Panc1 (cell line): ENCODE measurements at regions not wholly inside any gene's neighbourhood (a gene's known extent, or its start where the extent isn't known, plus 50 kb on each side); places are given as distances from the start of the nearest gene placed in this dataset.

Experiments used
- ATAC-seq: fragments of 200-7000 bp; cut with Tn5 transposase; 2 replicates; pipeline ENCODE4 v1.9.1; 2020; ENCODE audit warnings: mild to moderate bottlenecking, moderate library complexity
- BruUV-seq: library from RNA; stranded (reverse); fragments of 400-500 nt; replicated peaks from 2 replicates; lab custom pipeline; 2021; lab: Mats Ljungman, UMichigan
- CTCF ChIA-PET: fragments of 300-600 bp; sonication (Branson Sonifier 250); formaldehyde crosslinking; loops from one replicate; lab custom pipeline; 2022; ENCODE audit warnings: antibody characterized with exemption; lab: Charles Lee
- POLR2A ChIA-PET: fragments of 300-600 bp; sonication (Branson Sonifier 250); formaldehyde crosslinking; loops from one replicate; lab custom pipeline; 2022; ENCODE audit warnings: antibody characterized with exemption; lab: Charles Lee
- DNase-seq: peaks from one replicate; pipeline ENCODE4 v3.0.0-alpha.2; 2010; ENCODE audit warnings: low read depth, low spot score
- H3K27ac ChIP-seq: 2 replicates; pipeline ENCODE4 v1.5.1; 2011; ENCODE audit warnings: mild to moderate bottlenecking, low read length, inconsistent platforms
- H3K27me3 ChIP-seq: fragments of 200-500 bp; sonication (Bioruptor generic); 2 replicates; pipeline ENCODE4 v1.6.0; 2014; ENCODE audit warnings: low read length, inconsistent platforms; ENCODE audit not compliant: control insufficient read depth, insufficient read depth
- H3K36me3 ChIP-seq: fragments of 200-500 bp; sonication (Bioruptor generic); 2 replicates; pipeline ENCODE4 v1.5.1; 2014; ENCODE audit warnings: inconsistent platforms, mild to moderate bottlenecking, low read length, moderate library complexity; ENCODE audit not compliant: control insufficient read depth, insufficient read depth
- H3K4me1 ChIP-seq: 2 replicates; pipeline ENCODE4 v1.5.1; 2011; ENCODE audit warnings: inconsistent platforms, mild to moderate bottlenecking, low read length, moderate library complexity; ENCODE audit not compliant: control insufficient read depth, insufficient read depth
- H3K4me3 ChIP-seq, 2 experiments: 2 replicates each; pipeline ENCODE4 v1.5.1; 2011 to 2012; ENCODE audit warnings: low read depth in 2 of 2, low read length in 2 of 2, mild to moderate bottlenecking in 2 of 2, inconsistent platforms in 1 of 2, moderate library complexity in 1 of 2
- H3K9me3 ChIP-seq: fragments of 200-500 bp; sonication (Bioruptor generic); 2 replicates; pipeline ENCODE4 v1.5.1; 2014; ENCODE audit warnings: low read depth, mild to moderate bottlenecking, inconsistent platforms, low read length, moderate library complexity; ENCODE audit not compliant: control insufficient read depth, insufficient read depth
- CTCF ChIP-seq: fragments of 450-650 bp; IDR thresholded peaks from 2 replicates; pipeline ENCODE4 v1.5.1; 2017; ENCODE audit warnings: mild to moderate bottlenecking
- POLR2AphosphoS5 ChIP-seq: IDR thresholded peaks from 2 replicates; pipeline ENCODE4 v1.6.1; 2012; ENCODE audit warnings: mild to moderate bottlenecking, low read depth, low read length, moderate library complexity
- REST ChIP-seq, 2 experiments: IDR thresholded peaks; 2 replicates each; pipeline ENCODE4 v1.6.1; 2011 to 2012; ENCODE audit warnings: low read depth in 2 of 2, control low read depth in 1 of 2, low read length in 1 of 2, mild to moderate bottlenecking in 1 of 2, moderate library complexity in 1 of 2; ENCODE audit not compliant: insufficient read depth in 1 of 2
- SIN3A ChIP-seq: IDR thresholded peaks from 2 replicates; pipeline ENCODE4 v1.6.1; 2012; ENCODE audit warnings: low read depth, mild to moderate bottlenecking, low read length, moderate library complexity, borderline replicate concordance; ENCODE audit not compliant: insufficient read depth
- TCF7L2 ChIP-seq: IDR thresholded peaks from 2 replicates; pipeline ENCODE4 v1.6.1; 2011; ENCODE audit warnings: mild to moderate bottlenecking, low read depth, low read length, inconsistent platforms
- in situ Hi-C: cut with HindIII; loops from 2 replicates; pipeline ENCODE4 v1.10.0; 2016; ENCODE audit warnings: low sequenced_read_pairs, low pct_unique_long_range_greater_than_20kb
- intact Hi-C: fragments of 100-400 bp; cut with micrococcal nuclease; formaldehyde crosslinking; loops from one replicate; pipeline ENCODE4 v1.10.0; 2022; ENCODE audit not compliant: unreplicated experiment

- POLR2A ChIA-PET, result no interaction called here
- no peaks in the 10 kb centered on the region for H3K9me3 ChIP-seq
- TF ChIP-seq TCF7L2 (no peak), CTCF (no peak), POLR2AphosphoS5 (no peak), SIN3A (no peak), REST (IDR thresholded peaks at IDR 0.05; ENCODE audit: insufficient read depth in 1 of 2, low read depth in 2 of 2, low read length in 1 of 2) (no peak)
- H3K4me1 ChIP-seq, result no peaks in the 10 kb centered on the region
- BruUV-seq, result no TSS peak
- in situ Hi-C loops (no loop called here), intact Hi-C loops (no loop called here)
- H3K4me3 ChIP-seq, result no peak overlapping the region
- DNase-seq, result no peak
- CTCF ChIA-PET, result no interaction called here
- ATAC-seq, result no peak
- H3K27ac ChIP-seq, result no peak overlapping the region
- no peaks in the 10 kb centered on the region for H3K27me3 ChIP-seq
- no peaks in the 10 kb centered on the region for H3K36me3 ChIP-seq
Observed at GRCh38 chr6:90973188-90973587, 386.3 kb upstream of the MAP3K7 start.

- BruUV-seq, result no TSS peak
- in situ Hi-C loops (no loop called here), intact Hi-C loops (no loop called here)
- CTCF ChIA-PET, result no interaction called here
- Histone ChIP-seq H3K36me3 (no peaks in the 10 kb centered on the region), H3K27me3 (no peaks in the 10 kb centered on the region), H3K9me3 (no peaks in the 10 kb centered on the region), H3K4me1 (no peaks in the 10 kb centered on the region), H3K27ac (no peak overlapping the region), H3K4me3 (no peak overlapping the region)
- DNase-seq (no peak), ATAC-seq (no peak)
- POLR2A ChIA-PET, result no interaction called here
- TF ChIP-seq REST (IDR thresholded peaks at IDR 0.05; ENCODE audit: insufficient read depth in 1 of 2, low read depth in 2 of 2, low read length in 1 of 2) (no peak), POLR2AphosphoS5 (no peak), CTCF (no peak), SIN3A (no peak), TCF7L2 (no peak)
Observed at GRCh38 chr6:90970672-90971071, 383.8 kb upstream of the MAP3K7 start.
